ENCODE measurements at regions not wholly inside any gene's neighbourhood (a gene's known extent, or its start where the extent isn't known, plus 50 kb on each side); places are given as distances from the start of the nearest gene placed in this dataset.

GRCh38 chr5:105934171-105934570, 1736.6 kb downstream of the EFNA5 start:
- TF ChIP-seq CTCF (IDR thresholded peaks at IDR 0.05 in 2 of 3, conservative IDR thresholded peaks at IDR 0.05 in 1 of 3; ENCODE audit: borderline replicate concordance in 1 of 3, insufficient read depth in 1 of 3, low read depth in 2 of 3, low read length in 2 of 3) (no peak), SP1 (IDR thresholded peaks at IDR 0.05; ENCODE audit: low read depth) (no peak), POLR2A (IDR thresholded peaks at IDR 0.05; ENCODE audit: borderline replicate concordance, extremely low read depth, insufficient read depth, insufficient read length) (no peak)

All from HCT116 (cell line).